Heart right ventricle (tissue), 16 donors: ENCODE measurements at regions not wholly inside any gene's neighbourhood (a gene's known extent, or its start where the extent isn't known, plus 50 kb on each side); places are given as distances from the start of the nearest gene placed in this dataset.

Source experiments
- ATAC-seq, 8 donors: fragments of 200-7000 bp; cut with Tn5 transposase; one replicate each; pipeline ENCODE4 v1.9.1; 2020; ENCODE audit warnings: mild to moderate bottlenecking in 8 of 8, moderate library complexity in 8 of 8, moderate number of reproducible peaks in 1 of 8
- DNase-seq, 2 donors: peaks; one replicate each; pipeline ENCODE4 v3.0.0-alpha.2; 2020
- H3K27ac ChIP-seq, 10 donors: fragments of 200-600 bp; sonication (generic) in 2 of 10; one replicate each; pipeline versions ENCODE4 v1.5.0 to v1.8.0; 2020 to 2022; ENCODE audit warnings: mild to moderate bottlenecking in 3 of 10
- H3K27me3 ChIP-seq, 7 donors: fragments of 200-600 bp; one replicate each; pipeline ENCODE4 v1.8.0; 2021 to 2022; ENCODE audit warnings: mild to moderate bottlenecking in 2 of 7
- H3K36me3 ChIP-seq, 9 donors: fragments of 200-600 bp; sonication (generic) in 1 of 9; one replicate each; pipeline versions ENCODE4 v1.5.0 to v1.8.0; 2020 to 2022; ENCODE audit warnings: mild to moderate bottlenecking in 2 of 9
- H3K4me1 ChIP-seq, 9 donors: fragments of 200-600 bp; sonication (generic) in 1 of 9; one replicate each; pipeline versions ENCODE4 v1.5.0 to v1.8.0; 2020 to 2022; ENCODE audit warnings: mild to moderate bottlenecking in 4 of 9
- H3K4me3 ChIP-seq, 10 donors: fragments of 200-600 bp; sonication (generic) in 2 of 10; one replicate each; pipeline versions ENCODE4 v1.5.0 to v1.8.0; 2020 to 2022; ENCODE audit warnings: mild to moderate bottlenecking in 7 of 10, moderate library complexity in 2 of 10
- H3K9me3 ChIP-seq, 11 donors: fragments of 200-600 bp in 10 of 11; sonication (generic) in 2 of 11; one replicate each; pipeline versions ENCODE4 v1.5.0 to v1.8.0; 2013 to 2022; ENCODE audit warnings: mild to moderate bottlenecking in 2 of 11, control low read depth in 1 of 11, moderate library complexity in 1 of 11
- CTCF ChIP-seq, 9 donors: fragments of 200-600 bp; sonication (generic) in 2 of 9; IDR thresholded peaks; one replicate each; pipeline versions ENCODE4 v1.5.0 to v1.8.0; 2021 to 2022; ENCODE audit warnings: antibody characterized with exemption in 9 of 9, mild to moderate bottlenecking in 5 of 9, moderate library complexity in 1 of 9
- WGBS, 2 donors: extraction: QIAGEN DNeasy Blood & Tissue Kit; methylation state at CpG; one replicate each; pipeline ENCODE4 v1.1.7; 2013; ENCODE audit warnings: inconsistent platforms in 1 of 2; 5-methylcytosine and 5-hydroxymethylcytosine counted together
- intact Hi-C, 10 donors: fragments of 100-400 bp; cut with DNase I; formaldehyde crosslinking; loops; one replicate each; pipeline versions ENCODE4 v1.11.1 to v1.14.2; 2022
- donor health status: Arrhythmogenic right ventricular cardiomyopathy.
- donor health status: ischemic (EF 13 %, LVEDD 7.1; RV severe dilation, severe dysfunction).
- donor health status: healthy with polysubstance abuse.
- donor health status: DM: no; HTN: yes; CAD: no.
- donor health status: DM: no; HTN: no; CAD: no.
- donor health status: ischemic (EF 25% LVEDD 6.9; RV normal size, moderate dysfunction).
- donor health status: ischemic (EF 25% LVEDD 5.7; RV mildly dilated, moderate dysfunction).
- donor health status: healthy.
- donor health status: DM: yes; HTN: yes; CAD: no.
- donor health status: Ischemic cardiomyopathy.
- donor health status: ischemic (EF 35%, LVEDD 5.7; RV mildly dilated, moderate dysfunction).
- donor health status: nonischemic (EF 11% LVEDD 7.7; RV severe dilation, severe dysfunction).
- donor health status: DM: yes; HTN: yes; CAD: no.
- donor health status: PGD.
- donor health status: ischemic (EF 29% LVEDD 5.4; RV normal size, mild dysfunction).
- donor health status: nonischemic (EF 23%, LVEDD 6.1; RV moderate dilation, normal function).

GRCh38 chr2:200218645-200219044 lies 87.8 kb upstream of the SPATS2L start:
- intact Hi-C loops: no loop called here
- WGBS, 2 donors: 84 to 88% methylated on average over 1 of the region's 1 CpG
- DNase-seq: no peak

GRCh38 chr2:200219309-200220113 lies 87.0 kb upstream of the SPATS2L start:
- intact Hi-C loops: no loop called here
- Histone ChIP-seq H3K9me3 (no peaks in the 10 kb centered on the region), H3K27me3 (no peaks in the 10 kb centered on the region), H3K4me1 (peaks cover 0 to 15% (median 0%) of the 10 kb centered on the region in 9 donors), H3K4me3 (no peak overlapping the region), H3K36me3 (no peaks in the 10 kb centered on the region), H3K27ac (no peak overlapping the region)
- TF ChIP-seq CTCF (IDR thresholded peaks at IDR 0.05): no peak
- DNase-seq (no peak), ATAC-seq (no peak)
- 76 to 85% methylated on average over 3 of the region's 3 CpGs for WGBS, 2 donors

More at GRCh38 chr2:200218645-200219044, 87.8 kb upstream of the SPATS2L start:
- no peaks in the 10 kb centered on the region for H3K9me3 ChIP-seq
- H3K4me3 ChIP-seq: no peak overlapping the region
- peaks cover 0 to 9% (median 0%) of the 10 kb centered on the region in 9 donors for H3K4me1 ChIP-seq
- no peak for ATAC-seq
- no peak for TF ChIP-seq CTCF (IDR thresholded peaks at IDR 0.05)
- H3K36me3 ChIP-seq: no peaks in the 10 kb centered on the region
- no peak overlapping the region for H3K27ac ChIP-seq
- no peaks in the 10 kb centered on the region for H3K27me3 ChIP-seq

- ATAC-seq: no peak
- WGBS, 2 donors: 66 to 75% methylated on average over 4 of the region's 4 CpGs
- no peak for TF ChIP-seq CTCF (IDR thresholded peaks at IDR 0.05)
- Histone ChIP-seq H3K27ac (no peak overlapping the region), H3K36me3 (no peaks in the 10 kb centered on the region), H3K4me3 (no peak overlapping the region), H3K4me1 (peaks cover 0 to 15% (median 0%) of the 10 kb centered on the region in 9 donors), H3K27me3 (no peaks in the 10 kb centered on the region), H3K9me3 (no peaks in the 10 kb centered on the region)
- intact Hi-C loops: no loop called here
- no peak for DNase-seq
Observed at GRCh38 chr2:200220251-200220650, 86.2 kb upstream of the SPATS2L start.

- Histone ChIP-seq H3K27me3 (no peaks in the 10 kb centered on the region), H3K4me1 (peaks cover 0 to 23% (median 4%) of the 10 kb centered on the region in 9 donors), H3K4me3 (no peak overlapping the region), H3K36me3 (no peaks in the 10 kb centered on the region), H3K9me3 (no peaks in the 10 kb centered on the region), H3K27ac (no peak overlapping the region)
- intact Hi-C loops: no loop called here
- no peak for DNase-seq
- no peak for TF ChIP-seq CTCF (IDR thresholded peaks at IDR 0.05)
- WGBS, 2 donors: 91 to 92% methylated on average over 4 of the region's 4 CpGs
- no peak for ATAC-seq
Observed at GRCh38 chr2:200221055-200221955, 85.2 kb upstream of the SPATS2L start.
